IMR-90 (cell line): ENCODE measurements at regions not wholly inside any gene's neighbourhood (a gene's known extent, or its start where the extent isn't known, plus 50 kb on each side); places are given as distances from the start of the nearest gene placed in this dataset.

Experiments
- ATAC-seq: fragments of 200-7000 bp; cut with Tn5 transposase; 2 replicates; pipeline ENCODE4 v1.9.1; 2020; ENCODE audit warnings: low read depth, mild to moderate bottlenecking, moderate library complexity
- BruUV-seq: library from RNA; stranded (reverse); fragments of 400-500 nt; replicated peaks from 2 replicates; lab custom pipeline; 2021; lab: Mats Ljungman, UMichigan
- CTCF ChIA-PET: fragments of 300-600 bp; formaldehyde crosslinking; extraction: SDS; loops from one replicate; lab custom pipeline; 2021; ENCODE audit warnings: antibody characterized with exemption; lab: Yijun Ruan, JAX
- POLR2A ChIA-PET: fragments of 300-600 bp; sonication (Branson Sonifier 250); formaldehyde crosslinking; loops from one replicate; lab custom pipeline; 2022; ENCODE audit warnings: antibody characterized with exemption; ENCODE audit not compliant: unreplicated experiment; lab: Charles Lee
- DNase-seq: peaks from one replicate; pipeline ENCODE4 v3.0.0; 2013
- H2AFZ ChIP-seq: replicated peaks from 2 replicates; pipeline ENCODE3; 2013; ENCODE audit warnings: low read length, mild to moderate bottlenecking; ENCODE audit not compliant: poor library complexity
- H2AK5ac ChIP-seq: 2 replicates; pipeline ENCODE4 v1.6.1; 2013; ENCODE audit warnings: low read depth, low read length, inconsistent platforms
- H2AK9ac ChIP-seq: replicated peaks from 2 replicates; pipeline ENCODE3; 2013; ENCODE audit warnings: mild to moderate bottlenecking, low read depth, low read length, moderate library complexity; ENCODE audit not compliant: poor library complexity
- H2BK120ac ChIP-seq: 2 replicates; pipeline ENCODE4 v1.6.1; 2013; ENCODE audit warnings: low read depth, low read length, inconsistent platforms
- H2BK15ac ChIP-seq: 3 replicates; pipeline ENCODE4 v1.6.1; 2013; ENCODE audit warnings: low read depth, low read length, inconsistent platforms
- H2BK20ac ChIP-seq: 2 replicates; pipeline ENCODE4 v1.6.1; 2013; ENCODE audit warnings: low read depth, mild to moderate bottlenecking, inconsistent platforms, low read length, moderate library complexity
- H2BK5ac ChIP-seq: 2 replicates; pipeline ENCODE4 v1.6.1; 2013; ENCODE audit warnings: mild to moderate bottlenecking, low read depth, low read length, inconsistent platforms; ENCODE audit not compliant: poor library complexity, severe bottlenecking
- H3K14ac ChIP-seq: replicated peaks from 2 replicates; pipeline ENCODE4 v1.6.1; 2013; ENCODE audit warnings: low read depth, low read length, inconsistent platforms
- H3K18ac ChIP-seq: 2 replicates; pipeline ENCODE4 v1.6.1; 2013; ENCODE audit warnings: low read depth, low read length, control low read depth
- H3K23ac ChIP-seq: 2 replicates; pipeline ENCODE4 v1.6.1; 2013; ENCODE audit warnings: low read depth, low read length, inconsistent platforms
- H3K27ac ChIP-seq: 2 replicates; pipeline ENCODE4 v1.5.1; 2013; ENCODE audit warnings: mild to moderate bottlenecking, control low read depth, low read length; ENCODE audit not compliant: insufficient read depth
- H3K27me3 ChIP-seq: 2 replicates; pipeline ENCODE4 v1.6.1; 2013; ENCODE audit warnings: low read length; ENCODE audit not compliant: control insufficient read depth, insufficient read depth
- H3K36me3 ChIP-seq: 2 replicates; pipeline ENCODE4 v1.6.1; 2013; ENCODE audit warnings: low read length, mixed read lengths; ENCODE audit not compliant: control insufficient read depth, insufficient read depth
- H3K4ac ChIP-seq: 2 replicates; pipeline ENCODE4 v1.6.1; 2013; ENCODE audit warnings: low read depth, low read length, inconsistent platforms
- H3K4me1 ChIP-seq: 2 replicates; pipeline ENCODE4 v1.6.1; 2013; ENCODE audit warnings: low read length, mixed read lengths; ENCODE audit not compliant: control insufficient read depth, insufficient read depth
- H3K4me2 ChIP-seq: 2 replicates; pipeline ENCODE4 v1.6.1; 2013; ENCODE audit warnings: low read depth, mild to moderate bottlenecking, control low read depth, low read length, moderate library complexity
- H3K4me3 ChIP-seq: 2 replicates; pipeline ENCODE4 v1.5.1; 2013; ENCODE audit warnings: low read depth, mild to moderate bottlenecking, control low read depth, low read length, moderate library complexity; ENCODE audit not compliant: insufficient read depth
- H3K56ac ChIP-seq: 2 replicates; pipeline ENCODE4 v1.6.1; 2013; ENCODE audit warnings: low read length, inconsistent platforms; ENCODE audit not compliant: insufficient read depth; ENCODE audit errors: extremely low read depth
- H3K79me1 ChIP-seq, 2 experiments: 2 replicates each; pipeline ENCODE4 v1.6.1; 2013; ENCODE audit warnings: low read length in 2 of 2, inconsistent platforms in 1 of 2, low read depth in 1 of 2
- H3K9ac ChIP-seq: 2 replicates; pipeline ENCODE4 v1.6.1; 2013; ENCODE audit warnings: low read depth, low read length, control low read depth
- H3K9me1 ChIP-seq: 2 replicates; pipeline ENCODE4 v1.6.1; 2013; ENCODE audit warnings: low read length, inconsistent platforms; ENCODE audit not compliant: insufficient read depth
- H3K9me3 ChIP-seq: 2 replicates; pipeline ENCODE4 v1.6.1; 2013; ENCODE audit warnings: low read length; ENCODE audit not compliant: control insufficient read depth, insufficient read depth
- H4K20me1 ChIP-seq: 2 replicates; pipeline ENCODE4 v1.6.1; 2013; ENCODE audit warnings: low read length, inconsistent platforms; ENCODE audit not compliant: insufficient read depth
- H4K5ac ChIP-seq: 2 replicates; pipeline ENCODE4 v1.6.1; 2013; ENCODE audit warnings: mild to moderate bottlenecking, low read depth, low read length, control low read depth
- H4K8ac ChIP-seq, 2 experiments: 2 replicates each; pipeline ENCODE4 v1.6.1; 2013; ENCODE audit warnings: low read depth in 2 of 2, low read length in 2 of 2, control low read depth in 1 of 2, inconsistent platforms in 1 of 2
- H4K91ac ChIP-seq: 2 replicates; pipeline ENCODE4 v1.6.1; 2013; ENCODE audit warnings: low read depth, low read length, inconsistent platforms; ENCODE audit not compliant: insufficient read depth
- CEBPB ChIP-seq: IDR thresholded peaks from 2 replicates; pipeline ENCODE4 v1.6.1; 2012; ENCODE audit warnings: low read depth, low read length, improper control_type of control experiment
- ELK1 ChIP-seq: fragments of 150-350 bp; IDR thresholded peaks from 2 replicates; pipeline ENCODE4 v1.6.1; 2016; ENCODE audit warnings: low read depth, mild to moderate bottlenecking, low read length, moderate library complexity, borderline replicate concordance
- FOS ChIP-seq: fragments of 150-350 bp; IDR thresholded peaks from 2 replicates; pipeline ENCODE4 v1.6.1; 2016; ENCODE audit warnings: low read depth, low read length
- MAZ ChIP-seq: IDR thresholded peaks from 2 replicates; pipeline ENCODE4 v1.6.1; 2012; ENCODE audit warnings: low read depth, mild to moderate bottlenecking, low read length, improper control_type of control experiment, moderate library complexity, borderline replicate concordance
- NFE2L2 ChIP-seq: fragments of 150-350 bp; IDR thresholded peaks from 2 replicates; pipeline ENCODE4 v1.6.1; 2016; ENCODE audit warnings: low read depth, mild to moderate bottlenecking, low read length
- POLR2A ChIP-seq: IDR thresholded peaks from 2 replicates; pipeline ENCODE4 v1.6.1; 2012; ENCODE audit warnings: mild to moderate bottlenecking, low read depth, low read length
- RCOR1 ChIP-seq: IDR thresholded peaks from 2 replicates; pipeline ENCODE4 v1.6.1; 2012; ENCODE audit warnings: mild to moderate bottlenecking, low read length, improper control_type of control experiment; ENCODE audit not compliant: insufficient replicate concordance
- RFX5 ChIP-seq: IDR thresholded peaks from 2 replicates; pipeline ENCODE4 v1.8.0; 2012; ENCODE audit warnings: low read depth, mild to moderate bottlenecking, low read length, moderate library complexity
- WGBS, 2 experiments: methylation state at CpG; one replicate each; pipeline versions ENCODE4 v1.1.5 to v1.1.7; 2013; ENCODE audit warnings: missing lambda C conversion rate in 2 of 2; ENCODE audit not compliant: insufficient read length in 1 of 2; ENCODE audit errors: extremely low coverage in 2 of 2; 5-methylcytosine and 5-hydroxymethylcytosine counted together
- dilution Hi-C: fragments of 300-500 bp; cut with HindIII; formaldehyde crosslinking; loops from one replicate; pipeline ENCODE4 v1.14.3; 2018; ENCODE audit warnings: low sequenced_read_pairs; ENCODE audit not compliant: unreplicated experiment
- in situ Hi-C: fragments of 300-500 bp; cut with MboI; formaldehyde crosslinking; loops from 3 replicates; pipeline ENCODE4 v1.14.3; 2019; ENCODE audit warnings: low sequenced_read_pairs, inconsistent platforms, mixed read lengths
- intact Hi-C: fragments of 100-400 bp; cut with micrococcal nuclease; formaldehyde crosslinking; loops from 2 replicates; pipeline ENCODE4 v1.10.0; 2022
- TF ChIP-seq, protein P1 (sequence below): fragments of 150-350 bp; IDR thresholded peaks from 2 replicates; pipeline ENCODE4 v1.6.1; 2017; ENCODE audit warnings: mild to moderate bottlenecking, antibody characterized with exemption, low read length, low read depth

DNA sequence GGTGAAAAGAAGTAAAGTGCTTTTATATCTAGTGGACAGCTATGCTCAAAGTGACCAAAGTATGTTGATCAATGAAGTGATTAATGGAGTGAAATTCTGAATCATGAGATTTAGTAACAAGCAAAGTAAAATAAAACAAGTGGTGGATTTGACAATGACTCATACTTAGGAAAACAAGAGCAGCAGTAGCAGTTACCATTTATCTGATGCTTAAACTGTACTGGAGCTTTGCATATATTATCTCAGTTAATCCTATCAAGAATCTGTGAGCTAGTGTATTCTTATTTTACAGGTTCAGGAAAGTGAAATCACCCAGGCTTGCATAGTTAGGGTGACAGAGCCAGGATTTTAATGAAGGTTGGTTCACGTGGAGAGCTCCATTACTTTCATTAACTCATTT, 50.6 kb upstream of the SPATA16 start:
- Histone ChIP-seq H3K4ac (no peak overlapping the region), H3K36me3 (no peaks in the 10 kb centered on the region), H3K4me2 (no peak overlapping the region), H4K8ac (no peak overlapping the region), H3K4me1 (no peaks in the 10 kb centered on the region), H3K9me3 (no peaks in the 10 kb centered on the region), H2BK5ac (no peak overlapping the region), H2BK120ac (no peak overlapping the region), H3K27me3 (no peaks in the 10 kb centered on the region), H3K14ac (no peak overlapping the region), H4K20me1 (no peaks in the 10 kb centered on the region), H4K91ac (no peak overlapping the region), H3K18ac (no peak overlapping the region), H2AK5ac (no peak overlapping the region), H4K5ac (no peak overlapping the region), H2BK20ac (no peak overlapping the region), H3K4me3 (no peak overlapping the region), H3K27ac (no peak overlapping the region), H3K79me1 (no peaks in the 10 kb centered on the region), H3K9me1 (no peaks in the 10 kb centered on the region), H3K56ac (no peak overlapping the region), H2AK9ac (no peak overlapping the region), H2AFZ (no peak overlapping the region), H2BK15ac (no peak overlapping the region), H3K9ac (no peak overlapping the region), H3K23ac (no peak overlapping the region)
- POLR2A ChIA-PET, result no interaction called here
- dilution Hi-C loops (no loop called here), in situ Hi-C loops (no loop called here), intact Hi-C loops (no loop called here)
- ATAC-seq (no peak), DNase-seq (peak; percentile 0)
- TF ChIP-seq RFX5 (no peak), MAZ (no peak), FOS (no peak), CEBPB (no peak), RCOR1 (no peak), ELK1 (no peak), POLR2A (no peak), NFE2L2 (no peak)
- TF ChIP-seq, protein P1, sequence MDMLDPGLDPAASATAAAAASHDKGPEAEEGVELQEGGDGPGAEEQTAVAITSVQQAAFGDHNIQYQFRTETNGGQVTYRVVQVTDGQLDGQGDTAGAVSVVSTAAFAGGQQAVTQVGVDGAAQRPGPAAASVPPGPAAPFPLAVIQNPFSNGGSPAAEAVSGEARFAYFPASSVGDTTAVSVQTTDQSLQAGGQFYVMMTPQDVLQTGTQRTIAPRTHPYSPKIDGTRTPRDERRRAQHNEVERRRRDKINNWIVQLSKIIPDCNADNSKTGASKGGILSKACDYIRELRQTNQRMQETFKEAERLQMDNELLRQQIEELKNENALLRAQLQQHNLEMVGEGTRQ, result no peak
- WGBS, 2 experiments, result no CpG with 5 or more reads among the region's 1 CpG
- CTCF ChIA-PET, result no interaction called here
- BruUV-seq, result no TSS peak
